WERI-Rb-1 (cell line): ENCODE measurements at regions not wholly inside any gene's neighbourhood (a gene's known extent, or its start where the extent isn't known, plus 50 kb on each side); places are given as distances from the start of the nearest gene placed in this dataset.

Experiments used
- DNase-seq: peaks from one replicate; pipeline ENCODE4 v3.0.0-alpha.2; 2020
- H3K27ac ChIP-seq: fragments of 250-450 bp; sonication (Bioruptor Pico); 2 replicates; pipeline ENCODE4 v1.5.1; 2020; ENCODE audit warnings: mild to moderate bottlenecking, moderate library complexity
- H3K27me3 ChIP-seq: fragments of 250-450 bp; sonication (Bioruptor Pico); 2 replicates; pipeline ENCODE4 v1.5.1; 2021; ENCODE audit warnings: mild to moderate bottlenecking, low read depth, moderate library complexity; ENCODE audit not compliant: insufficient read depth, severe bottlenecking
- H3K36me3 ChIP-seq: fragments of 250-450 bp; sonication (Bioruptor Pico); 2 replicates; pipeline ENCODE4 v1.5.1; 2020; ENCODE audit warnings: mild to moderate bottlenecking, moderate library complexity
- H3K4me3 ChIP-seq: 2 replicates; pipeline ENCODE4 v1.5.1; 2011; ENCODE audit warnings: low read depth, mild to moderate bottlenecking, control low read depth, low read length
- H3K9me3 ChIP-seq: fragments of 250-450 bp; sonication (Bioruptor Pico); 2 replicates; pipeline ENCODE4 v1.5.1; 2021; ENCODE audit warnings: mild to moderate bottlenecking, moderate library complexity; ENCODE audit not compliant: severe bottlenecking
- CTCF ChIP-seq: IDR thresholded peaks from 2 replicates; pipeline ENCODE4 v1.5.1; 2011; ENCODE audit warnings: low read depth, mild to moderate bottlenecking, control low read depth, inconsistent platforms, low read length

- H3K36me3 ChIP-seq: no peaks in the 10 kb centered on the region
- no peak for DNase-seq
- no peaks in the 10 kb centered on the region for H3K9me3 ChIP-seq
- H3K27ac ChIP-seq: no peak overlapping the region
- no peaks in the 10 kb centered on the region for H3K27me3 ChIP-seq
- no peak overlapping the region for H3K4me3 ChIP-seq
- no peak for TF ChIP-seq CTCF
Measured at GRCh38 chr18:51330739-51331138, 133.3 kb upstream of the MEX3C start.

- no peak for TF ChIP-seq CTCF
- Histone ChIP-seq H3K9me3 (no peaks in the 10 kb centered on the region), H3K27me3 (no peaks in the 10 kb centered on the region), H3K27ac (no peak overlapping the region), H3K4me3 (no peak overlapping the region), H3K36me3 (no peaks in the 10 kb centered on the region)
- DNase-seq: no peak
Measured at GRCh38 chr18:51337406-51337805, 139.9 kb upstream of the MEX3C start.

- Histone ChIP-seq H3K27me3 (no peaks in the 10 kb centered on the region), H3K36me3 (no peaks in the 10 kb centered on the region), H3K4me3 (no peak overlapping the region), H3K27ac (no peak overlapping the region), H3K9me3 (no peaks in the 10 kb centered on the region)
- TF ChIP-seq CTCF: no peak
- DNase-seq: no peak
Measured at GRCh38 chr18:51339856-51340255, 142.4 kb upstream of the MEX3C start.

- DNase-seq: no peak
- Histone ChIP-seq H3K36me3 (no peaks in the 10 kb centered on the region), H3K27me3 (no peaks in the 10 kb centered on the region), H3K4me3 (no peak overlapping the region), H3K9me3 (no peaks in the 10 kb centered on the region), H3K27ac (no peak overlapping the region)
- no peak for TF ChIP-seq CTCF
Measured at GRCh38 chr18:51340332-51340731, 142.9 kb upstream of the MEX3C start.

- no peak for TF ChIP-seq CTCF
- Histone ChIP-seq H3K27me3 (no peaks in the 10 kb centered on the region), H3K27ac (no peak overlapping the region), H3K4me3 (no peak overlapping the region), H3K36me3 (no peaks in the 10 kb centered on the region), H3K9me3 (no peaks in the 10 kb centered on the region)
- no peak for DNase-seq
Measured at GRCh38 chr18:51342815-51343214, 145.3 kb upstream of the MEX3C start.

- H3K36me3 ChIP-seq: no peaks in the 10 kb centered on the region
- DNase-seq: no peak
- no peaks in the 10 kb centered on the region for H3K9me3 ChIP-seq
- no peak for TF ChIP-seq CTCF
- no peak overlapping the region for H3K4me3 ChIP-seq
- no peak overlapping the region for H3K27ac ChIP-seq
- no peaks in the 10 kb centered on the region for H3K27me3 ChIP-seq
Measured at GRCh38 chr18:51345848-51346391, 148.4 kb upstream of the MEX3C start.
